Embryonic facial prominence (tissue), 1 donor: ENCODE measurements at regions not wholly inside any gene's neighbourhood (a gene's known extent, or its start where the extent isn't known, plus 50 kb on each side); places are given as distances from the start of the nearest gene placed in this dataset.

ENCODE experiments used
- DNase-seq: peaks from one replicate; pipeline ENCODE4 v3.0.0-alpha.2; 2016; ENCODE audit errors: extremely low spot score

DNA sequence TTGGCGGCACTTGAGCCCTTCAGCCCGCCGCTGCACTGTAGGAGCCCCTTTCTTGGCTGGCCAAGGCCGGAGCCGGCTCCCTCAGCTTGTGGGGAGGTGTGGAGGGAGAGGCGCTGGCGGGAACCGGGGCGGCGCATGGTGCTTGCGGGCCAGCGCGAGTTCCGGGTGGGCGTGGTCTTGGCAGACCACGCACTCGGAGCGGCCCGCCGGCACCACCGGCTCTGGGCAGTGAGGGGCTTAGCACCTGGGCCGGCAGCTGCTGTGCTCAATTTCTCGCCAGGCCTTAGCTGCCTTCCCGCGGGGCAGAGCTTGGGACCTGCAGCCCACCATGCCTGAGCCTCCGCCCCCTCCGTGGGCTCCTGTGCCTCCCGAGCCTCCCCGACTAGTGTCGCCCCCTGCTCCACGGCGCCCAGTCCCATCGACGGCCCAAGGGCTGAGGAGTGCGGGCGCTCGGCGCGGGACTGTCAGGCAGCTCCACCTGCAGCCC lies 673.7 kb upstream of the BRINP3 start:
- DNase-seq, result no peak

DNA sequence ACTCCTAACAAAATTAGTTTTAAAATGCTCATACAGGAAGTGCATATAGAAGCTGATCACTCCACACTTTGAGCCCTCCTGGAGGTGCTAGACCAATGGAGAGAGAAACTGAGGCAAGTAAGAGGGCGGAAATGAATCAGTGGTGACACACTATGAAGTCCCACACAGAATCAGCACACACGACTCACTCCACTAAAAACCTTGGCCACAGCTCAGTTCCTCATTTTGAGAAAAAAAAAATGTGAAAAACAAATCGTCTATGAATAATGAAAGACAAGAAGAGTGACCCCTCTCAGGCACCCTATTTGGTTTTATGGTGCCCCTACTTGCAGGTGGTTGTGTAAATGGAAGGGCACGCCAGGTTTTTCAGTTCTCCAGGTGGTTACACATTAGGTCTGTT lies 675.1 kb upstream of the BRINP3 start:
- DNase-seq, result no peak

- no peak for DNase-seq
Observed at GRCh38 chr1:191155178-191155577, 677.5 kb upstream of the BRINP3 start.

- DNase-seq, result no peak
Observed at GRCh38 chr1:191160837-191161236, 683.2 kb upstream of the BRINP3 start.

GRCh38 chr1:191162762-191163161 lies 685.1 kb upstream of the BRINP3 start:
- no peak for DNase-seq

DNA sequence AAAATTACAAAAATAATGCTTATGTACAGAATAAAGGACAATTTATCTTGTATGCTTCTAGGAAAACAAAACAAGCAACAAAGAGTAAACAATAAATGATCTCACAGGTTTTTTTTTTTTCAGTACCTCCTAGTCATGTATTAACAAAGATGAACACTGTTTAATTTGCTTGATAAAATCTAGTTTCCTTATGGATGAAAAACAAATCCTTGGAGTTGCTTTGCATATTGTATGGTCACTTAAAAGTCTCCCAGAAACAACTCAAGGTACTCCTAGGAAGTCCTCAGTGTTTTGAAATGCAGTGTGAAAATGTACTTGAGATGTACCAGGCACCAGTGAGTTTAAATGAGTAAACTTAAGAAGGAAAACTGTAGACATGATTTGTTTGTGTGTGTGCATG lies 686.0 kb upstream of the BRINP3 start:
- no peak for DNase-seq

DNA sequence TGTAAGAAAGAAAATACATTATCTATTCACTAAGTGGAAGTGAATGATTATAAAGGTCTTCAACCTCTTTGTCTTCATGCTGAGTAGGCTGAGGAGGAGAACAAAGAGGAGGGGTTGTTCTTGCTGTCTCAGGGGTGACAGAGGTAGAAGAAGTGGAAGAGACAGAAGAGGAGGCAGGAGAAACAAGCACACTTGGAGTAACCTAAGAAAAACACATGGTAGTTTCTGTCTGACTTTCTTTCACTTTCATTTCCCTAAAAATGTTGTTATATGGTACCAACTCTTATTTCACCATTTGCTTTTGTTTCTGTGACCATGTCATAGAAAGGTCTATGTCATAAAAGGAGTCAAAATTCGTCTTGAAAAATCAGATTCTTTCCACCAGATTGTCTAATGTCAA lies 696.6 kb upstream of the BRINP3 start:
- DNase-seq, result no peak

DNA sequence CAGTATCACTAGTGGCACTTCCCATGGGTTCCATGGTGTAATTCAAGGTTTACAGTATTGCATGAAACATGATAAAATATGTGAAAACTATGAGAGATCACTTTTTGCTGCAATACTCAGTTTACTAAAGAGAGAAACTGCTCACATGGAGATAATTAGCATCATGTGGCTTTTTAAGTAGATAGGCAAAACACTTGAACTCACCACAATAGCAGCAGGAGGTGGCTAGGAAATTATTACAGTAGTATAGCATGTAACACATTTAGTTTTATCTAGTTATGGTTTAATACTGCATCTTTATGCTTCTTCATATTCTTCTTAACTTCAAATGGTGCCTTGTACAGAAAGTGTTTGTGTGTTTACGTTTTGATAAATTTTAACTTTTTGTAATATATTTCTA lies 698.5 kb upstream of the BRINP3 start:
- DNase-seq, result no peak

- DNase-seq, result no peak
Observed at GRCh38 chr1:191206513-191207207, 729.0 kb upstream of the BRINP3 start.

GRCh38 chr1:191222206-191222605 lies 744.5 kb upstream of the BRINP3 start:
- DNase-seq, result no peak

DNA sequence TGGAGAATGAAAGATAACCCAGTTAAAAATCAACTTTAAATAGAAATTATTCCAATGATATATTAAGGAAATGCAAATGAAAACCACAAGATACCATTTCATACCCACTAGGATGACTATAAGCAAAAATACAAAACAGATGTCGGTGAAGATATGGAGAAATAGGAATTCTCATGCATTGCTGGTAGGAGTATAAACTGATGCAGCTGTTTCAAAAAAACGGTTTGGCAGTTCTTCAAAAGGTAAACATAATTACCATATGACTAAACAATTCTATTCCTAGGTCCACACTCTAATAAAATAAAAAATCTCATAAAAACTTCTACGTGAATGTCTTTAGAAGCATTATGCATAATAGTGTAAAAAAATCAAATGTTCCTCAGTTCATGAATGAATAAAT lies 763.3 kb upstream of the BRINP3 start:
- peak; percentile 17 for DNase-seq

DNA sequence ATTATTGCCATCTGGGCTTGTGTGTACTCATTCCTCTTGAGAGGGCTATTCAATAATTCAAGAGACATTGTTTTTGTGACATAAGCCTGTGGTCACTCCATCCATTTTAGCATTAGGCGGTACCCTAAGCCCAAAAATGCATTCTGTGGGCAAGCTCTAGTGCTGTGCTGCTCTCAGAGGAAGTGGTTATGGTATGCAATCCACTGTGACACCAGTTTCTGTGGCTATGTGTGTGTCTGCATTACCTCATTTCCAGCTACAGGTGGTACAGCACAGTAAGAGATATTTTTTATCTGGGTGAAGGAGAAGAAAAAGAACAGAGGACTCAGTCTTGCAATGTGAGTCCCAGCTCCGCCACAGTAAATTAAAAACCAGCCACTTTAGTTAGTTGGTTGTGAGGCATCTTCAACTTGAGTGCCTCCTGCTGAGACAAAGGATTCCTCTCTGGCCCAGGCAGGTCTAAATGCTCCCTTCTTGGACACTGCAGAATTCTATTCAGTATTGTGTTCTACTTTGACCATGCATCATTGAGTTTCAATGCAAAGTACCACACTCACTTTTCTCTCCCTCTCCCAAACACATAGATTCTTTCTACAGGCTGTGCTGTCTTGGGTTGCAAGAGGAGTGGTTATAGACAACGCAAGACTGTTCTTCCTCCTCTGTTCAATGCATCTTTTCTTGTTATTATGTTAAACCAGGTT lies 777.8 kb upstream of the BRINP3 start:
- no peak for DNase-seq

DNA sequence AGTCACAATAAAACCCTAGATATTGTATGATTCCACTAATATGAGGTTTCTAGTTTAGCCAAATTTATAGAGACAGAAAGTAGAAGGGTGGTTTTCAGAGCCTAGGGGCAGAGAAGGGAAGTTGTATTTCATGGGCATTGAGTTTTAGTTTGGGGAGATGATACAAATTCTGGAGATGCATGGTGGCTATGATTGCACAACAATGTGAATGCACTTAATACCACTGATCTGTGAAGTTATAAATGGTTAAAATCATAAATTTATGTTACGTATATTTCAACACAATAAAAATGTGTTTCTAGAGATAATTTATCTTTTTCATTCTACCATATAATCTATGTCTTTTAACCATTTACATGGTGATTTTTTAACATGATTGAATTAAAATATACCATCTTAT lies 779.3 kb upstream of the BRINP3 start:
- no peak for DNase-seq

- DNase-seq, result no peak
Observed at GRCh38 chr1:191260056-191260455, 782.4 kb upstream of the BRINP3 start.

DNA sequence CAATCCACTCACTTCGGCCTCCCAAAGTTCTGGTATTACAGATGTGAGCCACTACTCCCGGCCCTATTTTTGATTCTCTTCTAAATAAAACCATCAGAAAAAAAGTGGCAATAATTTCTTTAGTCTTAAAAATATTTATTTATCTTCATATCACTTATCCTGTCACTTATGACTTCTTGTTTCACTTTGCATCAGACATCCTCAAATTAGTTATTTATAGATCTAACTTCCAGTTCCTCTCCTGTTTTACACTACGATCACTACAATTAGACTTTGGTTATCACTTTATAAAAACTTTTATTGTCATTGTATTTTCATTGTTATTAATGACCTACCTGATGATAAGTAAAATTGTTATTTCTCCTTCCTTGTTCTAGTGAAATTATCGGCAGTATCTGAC lies 783.4 kb upstream of the BRINP3 start:
- DNase-seq, result no peak

DNA sequence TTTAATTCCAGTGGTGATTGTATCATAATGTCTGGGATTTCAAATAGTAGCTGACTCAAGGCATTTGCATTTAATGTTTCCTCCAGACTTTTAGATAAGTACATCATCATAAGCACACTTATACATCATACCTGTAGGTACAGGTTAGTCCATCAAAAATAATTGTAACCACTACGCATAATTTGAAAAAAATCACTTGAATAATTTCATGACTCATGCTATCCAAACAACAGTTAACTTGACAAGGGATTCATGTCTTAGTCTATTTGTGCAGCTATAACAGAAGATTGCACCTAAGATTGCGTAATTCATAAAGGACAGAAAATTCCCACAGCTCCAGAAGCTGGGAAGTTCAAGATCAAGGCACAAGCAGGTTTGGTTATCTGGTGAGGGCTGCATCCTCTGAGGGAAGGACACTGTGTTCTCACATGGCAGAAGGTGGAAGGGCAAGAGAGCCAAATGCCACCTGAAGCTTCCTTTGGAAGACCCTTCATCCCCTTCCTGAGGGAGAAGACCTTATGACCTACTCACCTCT lies 801.7 kb upstream of the BRINP3 start:
- DNase-seq, result no peak

DNA sequence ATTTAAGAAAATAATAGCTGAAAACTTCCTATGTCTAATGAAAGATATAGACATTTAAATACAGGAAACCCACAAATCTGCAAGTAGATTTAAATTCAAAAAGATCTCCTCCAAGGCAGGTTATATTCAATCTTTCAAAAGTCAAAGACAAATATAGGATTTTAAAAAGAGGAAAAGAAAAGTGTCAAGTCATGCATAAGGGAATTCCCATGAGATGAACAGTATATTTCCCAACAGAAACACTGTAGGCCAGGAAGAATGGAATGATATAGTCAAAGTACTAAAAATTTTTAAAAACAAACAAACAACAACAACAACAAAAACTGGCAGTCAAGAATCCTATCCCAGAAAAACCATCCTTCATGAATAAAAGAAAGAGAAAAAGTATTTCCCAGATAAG lies 806.5 kb upstream of the BRINP3 start:
- no peak for DNase-seq

GRCh38 chr1:191290441-191290840 lies 812.8 kb upstream of the BRINP3 start:
- no peak for DNase-seq

DNA sequence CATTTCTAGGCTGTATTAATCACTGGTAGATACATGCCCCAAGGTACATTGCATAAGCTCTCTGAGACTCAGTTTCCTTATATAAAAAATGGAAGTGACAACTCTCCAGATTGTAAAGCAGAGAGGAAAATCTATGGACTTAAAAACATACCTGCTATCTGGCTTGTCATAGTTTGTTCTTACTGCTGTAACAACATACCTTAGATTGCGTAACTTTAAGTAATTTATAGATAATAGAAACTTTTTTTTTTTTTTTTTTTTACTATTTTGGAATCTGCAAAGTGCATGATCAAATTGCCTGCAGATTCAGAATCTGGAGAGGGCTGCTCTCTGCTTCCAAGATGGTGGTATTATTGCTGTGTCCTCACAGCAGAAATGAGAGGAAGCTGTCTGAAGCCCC lies 827.7 kb upstream of the BRINP3 start:
- DNase-seq, result no peak

- no peak for DNase-seq
Observed at GRCh38 chr1:191306916-191307315, 829.3 kb upstream of the BRINP3 start.

DNA sequence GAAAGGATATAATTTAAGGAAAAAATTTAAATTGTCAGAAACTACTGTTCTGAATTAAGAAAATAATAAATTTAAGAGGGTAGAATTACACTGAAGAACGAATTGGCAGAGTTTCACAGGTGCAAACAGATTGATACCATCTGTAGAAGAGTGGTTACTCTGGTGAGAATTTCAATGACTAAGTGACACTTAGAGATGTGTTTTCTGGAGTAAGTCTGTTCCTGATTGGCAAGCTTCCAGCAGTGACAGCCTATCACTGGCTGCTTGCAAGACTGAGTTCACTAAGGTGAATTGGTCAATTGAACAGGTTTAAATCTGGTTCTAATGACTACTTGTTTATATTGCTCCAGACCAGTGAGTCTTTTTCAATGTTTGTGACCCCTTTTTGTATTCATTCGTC lies 838.2 kb upstream of the RGS18 start:
- no peak for DNase-seq

DNA sequence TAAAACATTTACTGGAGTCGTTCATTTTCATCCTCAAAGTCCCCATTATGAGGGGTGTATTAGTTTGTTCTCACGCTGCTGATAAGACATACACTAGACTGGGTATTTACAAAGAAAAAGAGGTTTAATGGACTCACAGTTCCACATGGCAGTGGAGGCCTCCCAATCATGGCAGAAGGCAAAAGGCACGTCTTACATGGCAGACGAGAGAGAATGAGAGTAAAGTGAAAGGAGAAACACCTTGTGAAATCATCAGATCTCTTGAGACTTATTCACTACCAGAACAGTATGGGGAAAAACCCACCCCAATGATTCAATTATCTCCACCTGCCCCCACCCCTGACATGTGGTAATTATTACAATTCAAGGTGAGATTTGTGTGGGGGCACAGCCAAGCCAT lies 830.4 kb upstream of the RGS18 start:
- no peak for DNase-seq

DNA sequence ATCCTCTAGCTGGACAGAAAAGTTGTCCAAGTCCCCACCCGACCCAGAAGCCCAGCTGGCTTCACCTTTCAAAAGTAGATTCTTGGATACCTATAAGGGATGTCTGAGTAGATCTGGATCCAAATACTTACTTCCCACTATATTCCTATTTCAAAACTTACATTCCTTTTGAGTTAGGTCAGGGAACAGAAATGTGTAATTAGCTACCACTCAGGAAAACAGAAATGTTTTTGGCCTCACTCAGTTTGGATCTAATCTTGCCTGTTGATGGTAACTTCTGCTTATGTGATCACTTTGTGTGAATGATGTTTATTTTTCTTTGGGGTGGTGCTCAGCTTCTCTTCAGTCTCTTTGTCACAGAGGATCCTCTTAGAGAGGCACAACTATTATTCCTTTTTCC lies 814.4 kb upstream of the RGS18 start:
- DNase-seq, result no peak
